HG03575 (cell line): ENCODE measurements at regions not wholly inside any gene's neighbourhood (a gene's known extent, or its start where the extent isn't known, plus 50 kb on each side); places are given as distances from the start of the nearest gene placed in this dataset.
"Not testable (repeated sequence)": the region's sequence is repeated elsewhere in the genome, so short reads cannot be mapped to it uniquely, and the experiment has no call there.

ENCODE experiments used
- ATAC-seq: cut with Tn5 transposase; IDR thresholded peaks from one replicate; pipeline ENCODE4 v1.9.1; 2021; ENCODE audit not compliant: unreplicated experiment, insufficient number of reproducible peaks, low FRiP score; ENCODE audit errors: extremely low read depth

GRCh38 chr14:105774001-105774400 is 247.6 kb downstream of the TMEM121 start:
- ATAC-seq = no peak

DNA sequence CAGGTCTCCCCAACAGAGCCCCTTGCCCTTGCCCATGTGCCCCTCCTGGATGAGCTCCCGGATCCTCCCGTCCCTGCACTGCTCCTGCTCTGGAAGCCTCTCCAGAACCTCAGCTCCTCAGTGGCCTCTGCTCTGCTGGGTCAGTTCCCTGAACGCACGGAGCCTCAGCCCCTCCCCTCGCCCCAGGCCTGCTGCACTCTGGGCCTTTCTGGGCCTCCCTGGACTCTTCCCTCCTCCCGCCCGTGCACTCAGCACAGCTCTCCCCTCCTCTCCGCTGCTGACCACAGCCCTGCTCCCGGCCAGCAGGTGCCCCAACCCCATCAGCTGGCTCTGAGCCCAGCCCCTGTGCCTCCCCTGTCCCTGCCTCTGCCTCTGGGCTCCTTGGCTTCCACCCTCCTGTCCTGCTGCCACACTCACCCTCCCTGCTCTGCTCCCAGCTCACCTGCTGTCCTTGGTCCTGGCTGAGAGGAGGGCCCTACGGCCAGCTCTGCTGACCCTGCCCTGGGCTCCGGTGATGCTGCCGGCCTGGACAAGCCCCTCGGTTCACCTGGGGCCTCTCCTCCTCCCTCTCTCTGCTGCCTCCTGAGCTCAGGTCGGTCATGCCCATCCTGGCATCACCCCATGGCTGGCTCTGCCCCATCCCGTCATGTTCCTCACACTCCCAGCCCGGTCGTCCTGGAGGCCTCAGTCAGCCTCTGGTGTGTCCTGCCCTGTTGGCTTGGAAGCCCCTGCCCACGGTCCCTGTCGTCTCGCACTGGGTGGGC is 248.4 kb downstream of the TMEM121 start:
- not testable (repeated sequence) for ATAC-seq

GRCh38 chr14:105775349-105775923 is 249.1 kb downstream of the TMEM121 start:
- ATAC-seq = not testable (repeated sequence)

GRCh38 chr14:105776112-105776511 is 249.7 kb downstream of the TMEM121 start:
- not testable (repeated sequence) for ATAC-seq

DNA sequence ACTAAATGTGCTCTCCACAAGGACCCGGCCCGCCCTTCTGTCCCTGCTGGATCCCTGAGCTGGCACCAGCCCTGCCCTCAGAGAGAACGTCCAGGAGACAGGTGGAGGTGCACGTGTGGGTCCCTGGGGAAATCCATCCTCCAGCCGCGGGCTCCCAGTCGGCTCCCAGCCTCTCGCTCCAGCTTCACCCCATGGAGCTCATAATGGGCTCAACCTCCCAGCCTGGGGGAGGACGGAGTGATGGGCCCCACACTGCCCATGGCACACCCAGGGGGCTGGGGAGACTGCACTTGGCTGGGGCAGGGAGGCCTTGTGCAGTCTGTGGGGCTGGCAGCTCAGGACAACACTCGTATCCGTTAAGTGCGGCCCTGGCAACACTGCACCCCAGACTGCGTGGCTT is 250.5 kb downstream of the TMEM121 start:
- no peak for ATAC-seq

DNA sequence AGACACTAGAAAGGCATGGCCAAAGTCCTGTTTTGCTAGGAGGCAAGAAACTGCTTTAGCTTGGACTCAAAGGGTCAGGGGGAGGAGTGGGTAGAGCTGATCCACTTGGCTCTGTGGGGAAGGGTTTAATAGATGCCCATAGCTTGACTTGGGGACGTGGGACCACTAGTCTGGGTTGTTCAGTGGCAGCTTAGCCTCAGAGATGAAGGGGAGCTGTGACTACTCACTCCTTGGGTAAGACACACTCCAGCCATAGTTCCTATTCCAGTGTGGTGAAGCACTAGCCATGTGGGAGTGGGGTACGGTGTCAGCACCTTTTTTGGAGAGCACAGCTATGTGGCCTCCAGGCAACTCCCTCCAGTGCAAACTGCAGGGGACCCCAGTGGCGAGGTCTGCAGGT is 257.3 kb downstream of the TMEM121 start:
- no peak for ATAC-seq

GRCh38 chr14:105793836-105794235 is 267.5 kb downstream of the TMEM121 start:
- ATAC-seq = no peak

- no peak for ATAC-seq
These were observed 271.2 kb downstream of the TMEM121 start for GRCh38 chr14:105797546-105797945.

DNA sequence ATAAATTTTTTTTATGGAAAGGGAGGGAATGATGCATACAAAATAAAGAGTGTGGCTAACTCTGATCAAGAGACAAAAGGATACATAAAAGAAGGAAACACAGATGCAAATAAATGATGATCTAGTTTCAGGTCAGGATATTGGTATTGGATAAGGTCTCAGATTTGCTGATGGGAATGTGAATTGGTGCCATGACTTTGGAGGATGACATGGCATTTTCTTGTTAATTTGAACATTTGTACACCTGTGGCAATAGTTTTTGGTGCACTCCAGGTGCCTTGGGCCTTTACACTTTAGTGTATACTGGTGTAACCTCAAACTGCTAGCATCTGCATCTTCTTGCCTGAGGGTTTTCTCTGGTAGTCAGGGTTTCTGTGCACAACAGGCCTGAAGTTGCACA is 279.3 kb downstream of the TMEM121 start:
- ATAC-seq = no peak

GRCh38 chr14:105806568-105806967 is 280.2 kb downstream of the TMEM121 start:
- ATAC-seq = no peak

DNA sequence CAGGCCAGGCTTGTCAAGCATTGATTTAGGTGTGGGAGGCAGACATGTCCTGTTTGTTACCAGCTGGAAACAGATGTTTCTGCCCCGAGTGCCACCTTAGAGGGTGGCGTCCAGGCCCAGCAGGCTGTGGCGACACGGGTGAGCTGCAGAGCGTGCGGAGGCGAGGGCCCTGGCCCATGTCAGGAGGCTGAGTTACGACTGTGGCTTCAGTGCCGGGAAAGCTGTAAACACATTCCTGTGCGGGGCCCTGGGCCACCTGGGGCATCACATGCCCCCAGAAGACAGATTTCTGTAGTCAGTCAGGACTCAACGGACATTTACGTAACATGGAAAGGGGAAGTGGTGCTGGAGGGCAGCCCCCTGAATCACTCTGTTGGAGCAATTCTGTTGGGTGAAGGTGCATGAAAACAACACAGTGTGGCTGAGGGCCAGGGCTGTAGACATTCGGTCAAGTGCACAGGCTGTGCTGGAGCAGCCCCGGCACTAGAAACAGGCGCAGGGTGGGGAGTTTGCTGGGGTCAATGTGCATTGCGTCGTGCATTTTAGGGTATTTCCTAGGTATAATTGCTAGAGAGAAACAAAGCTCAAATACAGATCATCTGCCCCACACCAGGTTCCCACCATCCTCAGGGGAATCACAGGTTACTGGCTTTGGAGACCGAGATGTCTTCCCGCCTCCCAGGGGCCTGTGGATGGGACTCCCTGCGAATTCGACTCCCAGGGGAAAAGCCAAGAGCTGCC is 291.8 kb downstream of the TMEM121 start:
- no peak for ATAC-seq

DNA sequence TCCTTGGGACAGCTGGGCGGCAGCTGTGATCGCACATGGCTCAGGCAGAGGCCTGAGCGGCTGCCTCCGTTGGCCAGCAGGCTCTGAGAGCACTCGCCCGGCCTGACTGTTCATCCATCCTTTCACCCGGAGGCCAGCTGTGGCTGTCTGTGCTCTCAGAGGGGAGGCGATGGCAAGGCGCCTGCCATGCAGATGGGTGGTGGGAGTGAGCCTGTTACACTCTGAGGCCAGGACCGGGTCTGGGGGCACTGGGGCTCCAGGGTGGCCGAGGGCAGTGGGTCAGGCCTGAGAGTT is 292.3 kb downstream of the TMEM121 start:
- no peak for ATAC-seq

GRCh38 chr14:105830171-105830570 is 303.8 kb downstream of the TMEM121 start:
- no peak for ATAC-seq

DNA sequence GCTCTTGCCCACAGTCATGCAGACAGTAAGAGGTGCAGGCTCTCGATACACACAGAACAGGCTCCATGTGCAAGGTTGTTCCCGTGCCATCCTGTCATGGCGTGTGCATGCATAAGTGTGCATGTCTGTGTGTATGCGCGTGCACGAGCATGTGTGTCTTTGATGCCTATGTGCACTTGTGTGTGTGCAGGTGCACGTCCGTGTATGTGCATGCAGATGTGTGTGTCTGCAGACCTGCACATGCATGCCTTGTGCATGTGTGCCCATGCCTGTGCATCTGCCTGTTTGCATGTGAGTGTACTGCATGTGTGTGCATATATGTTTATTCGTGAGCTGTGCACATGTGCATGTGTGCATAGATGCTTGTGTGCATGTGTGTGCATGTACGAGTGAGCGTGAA is 309.8 kb downstream of the TMEM121 start:
- ATAC-seq = no peak

GRCh38 chr14:105836730-105837129 is 310.3 kb downstream of the TMEM121 start:
- no peak for ATAC-seq

GRCh38 chr14:105837349-105838063 is 311.1 kb downstream of the TMEM121 start:
- ATAC-seq = no peak

DNA sequence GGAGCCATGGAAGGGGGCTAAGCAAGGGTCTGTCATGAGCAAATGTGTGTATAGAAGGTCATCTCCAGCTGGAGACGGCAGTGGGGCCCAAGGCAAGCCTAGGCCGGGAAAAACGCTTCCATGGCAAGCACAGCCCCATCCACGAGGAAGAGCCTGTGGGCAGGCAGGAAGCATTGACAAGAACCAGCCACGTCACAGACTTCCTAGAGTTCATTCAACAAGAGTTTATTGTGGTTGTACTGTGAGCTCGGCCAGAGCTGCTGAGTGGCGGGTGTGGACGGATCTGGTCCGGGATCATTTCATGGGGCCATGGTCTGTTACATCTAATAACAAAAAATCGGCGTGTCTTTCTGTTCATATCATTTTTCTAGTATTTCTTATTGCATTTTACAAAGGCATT is 311.7 kb downstream of the TMEM121 start:
- ATAC-seq = no peak

DNA sequence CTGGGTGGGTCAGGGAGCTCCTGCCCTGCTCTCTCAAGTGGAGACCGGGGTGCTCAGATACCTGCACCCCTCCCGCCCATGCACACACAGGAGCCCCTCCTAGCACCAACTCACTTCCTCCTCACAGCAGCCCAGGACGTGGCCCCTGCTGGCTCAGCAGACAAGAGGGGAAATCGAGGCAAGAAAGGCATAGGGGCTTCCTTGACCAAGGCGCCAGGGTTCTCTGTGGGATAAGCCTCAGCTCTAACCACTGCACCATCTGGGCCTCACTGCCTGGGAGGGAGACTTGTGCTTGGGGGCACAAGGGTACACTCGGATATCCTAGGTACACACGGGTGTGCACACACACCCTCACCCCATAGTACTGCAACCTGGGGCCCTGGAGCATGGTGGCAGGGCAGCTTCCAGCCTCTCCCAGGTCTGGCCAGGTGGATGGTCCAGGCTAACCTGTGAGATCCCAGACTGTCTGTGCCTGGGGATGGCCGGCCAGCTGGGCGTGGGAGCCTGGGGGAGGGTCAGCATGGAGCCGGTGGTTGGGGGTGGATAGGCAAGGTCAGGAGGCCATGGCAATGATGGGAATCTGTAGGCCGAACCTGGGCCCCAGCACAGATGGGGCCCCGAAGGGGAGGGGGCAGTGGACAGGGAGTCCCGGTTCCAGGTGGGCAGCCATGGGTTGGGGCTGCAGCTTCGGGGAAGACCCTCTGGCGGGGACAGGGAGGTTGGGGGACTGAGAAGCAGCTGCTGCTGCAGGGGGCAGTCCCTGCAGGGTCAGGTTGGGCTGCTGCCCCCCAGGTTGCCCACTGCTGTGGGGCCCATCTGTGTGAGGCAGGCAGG is 312.4 kb downstream of the TMEM121 start:
- ATAC-seq = no peak
